GM03348 (cell line): ENCODE measurements at regions not wholly inside any gene's neighbourhood (a gene's known extent, or its start where the extent isn't known, plus 50 kb on each side); places are given as distances from the start of the nearest gene placed in this dataset.

Source experiments
- DNase-seq: peaks from one replicate; pipeline ENCODE4 v3.0.0; 2012; ENCODE audit warnings: low spot score

DNA sequence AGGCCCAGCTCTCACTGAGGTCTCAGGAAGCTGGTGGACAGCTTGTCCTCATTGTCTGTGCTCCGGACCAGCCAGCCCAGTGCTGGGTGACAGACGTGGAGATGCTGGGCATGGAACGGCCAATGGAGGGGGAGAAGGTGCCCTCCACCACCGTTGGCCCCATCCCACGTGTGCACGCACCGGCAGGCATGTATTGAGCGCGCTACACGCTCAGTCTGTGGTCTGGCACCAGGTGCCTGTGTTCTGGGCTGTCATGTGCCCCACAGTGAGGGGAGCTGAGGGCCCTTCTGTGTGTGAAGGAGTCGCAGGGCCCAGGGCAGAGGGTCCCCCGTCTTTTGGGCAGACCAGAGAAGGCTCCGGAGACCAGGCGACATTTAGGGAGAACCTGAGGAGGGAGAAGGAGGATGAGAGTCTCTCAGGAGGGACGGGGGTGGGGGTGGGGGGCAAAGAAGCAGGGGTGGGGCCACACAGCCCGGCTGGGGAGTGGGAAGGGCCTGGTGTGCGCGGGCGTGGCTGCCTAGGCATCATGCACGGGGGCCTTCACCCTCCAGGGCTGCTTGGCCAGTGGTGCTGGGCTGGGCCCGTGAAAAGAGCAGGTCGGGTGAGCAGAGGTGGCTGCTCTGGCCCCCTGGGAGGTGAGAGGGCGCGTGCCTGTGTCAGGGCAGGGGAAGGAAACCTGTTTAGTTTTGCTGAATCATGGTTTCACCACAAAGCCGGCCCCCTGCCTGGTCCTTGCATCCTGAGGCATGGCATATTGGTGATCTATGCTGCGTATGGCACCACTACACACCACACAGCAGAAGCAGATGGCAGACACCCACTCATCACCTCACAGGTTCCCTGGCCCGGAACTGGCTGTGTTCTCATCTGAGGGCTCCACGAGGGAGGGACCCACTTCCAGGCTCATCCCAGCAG is 86.7 kb upstream of the TTC34 start:
- no peak for DNase-seq

DNA sequence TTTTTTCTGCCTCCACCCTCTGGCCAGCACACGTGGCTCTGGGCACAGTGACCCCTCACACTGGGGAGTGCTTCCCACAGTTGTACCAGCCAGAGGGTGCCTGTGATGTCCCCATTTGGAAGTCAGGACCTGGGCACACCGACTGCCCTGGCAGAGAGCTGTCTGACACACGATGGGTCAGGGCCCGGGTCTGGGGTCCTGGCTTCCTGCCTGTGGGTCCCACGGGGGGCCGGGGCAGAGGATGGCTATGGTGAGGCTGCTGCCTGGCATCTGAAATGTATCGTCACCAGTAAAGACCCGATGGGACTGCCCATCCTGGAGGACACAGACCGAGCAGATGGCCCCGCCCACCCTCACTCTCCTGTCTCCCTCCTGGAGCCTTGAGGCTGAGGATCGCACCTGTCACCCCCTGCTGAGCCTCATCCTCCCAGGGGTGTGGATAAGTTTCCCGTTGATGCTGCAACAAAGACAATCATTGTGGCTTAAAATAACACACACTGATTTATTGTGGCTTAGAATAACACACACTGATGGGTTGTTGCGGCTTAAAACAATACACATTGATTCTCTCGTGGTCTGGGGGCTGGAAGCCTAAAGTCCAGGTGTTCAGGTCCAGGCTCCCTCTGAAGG is 88.8 kb upstream of the TTC34 start:
- DNase-seq: no peak

DNA sequence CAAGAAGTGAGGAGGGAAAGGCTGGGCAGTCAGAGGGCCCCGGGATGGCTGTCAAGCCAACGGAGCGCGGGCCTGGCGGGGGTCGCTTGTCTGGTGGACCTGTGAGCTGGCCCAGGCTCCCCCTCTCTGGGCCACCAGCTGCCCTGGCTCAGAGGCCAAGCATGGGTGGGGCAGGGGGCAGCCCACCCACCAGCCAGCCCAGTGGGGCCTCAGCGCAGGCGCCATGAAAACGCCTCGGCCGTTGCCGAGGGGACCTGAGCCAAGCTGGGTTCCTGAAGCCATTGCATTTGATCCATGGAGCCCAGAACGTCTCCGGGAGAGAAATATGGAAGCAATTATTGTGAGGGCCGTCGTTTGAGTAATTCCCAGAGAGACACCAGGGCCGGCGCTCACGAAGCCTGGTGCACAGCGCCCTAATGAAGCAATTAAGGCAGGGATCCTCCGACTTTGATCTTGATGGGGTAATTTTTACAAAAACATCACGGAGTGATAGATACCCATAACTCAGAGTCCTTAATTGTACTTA is 90.5 kb upstream of the TTC34 start:
- DNase-seq: no peak

DNA sequence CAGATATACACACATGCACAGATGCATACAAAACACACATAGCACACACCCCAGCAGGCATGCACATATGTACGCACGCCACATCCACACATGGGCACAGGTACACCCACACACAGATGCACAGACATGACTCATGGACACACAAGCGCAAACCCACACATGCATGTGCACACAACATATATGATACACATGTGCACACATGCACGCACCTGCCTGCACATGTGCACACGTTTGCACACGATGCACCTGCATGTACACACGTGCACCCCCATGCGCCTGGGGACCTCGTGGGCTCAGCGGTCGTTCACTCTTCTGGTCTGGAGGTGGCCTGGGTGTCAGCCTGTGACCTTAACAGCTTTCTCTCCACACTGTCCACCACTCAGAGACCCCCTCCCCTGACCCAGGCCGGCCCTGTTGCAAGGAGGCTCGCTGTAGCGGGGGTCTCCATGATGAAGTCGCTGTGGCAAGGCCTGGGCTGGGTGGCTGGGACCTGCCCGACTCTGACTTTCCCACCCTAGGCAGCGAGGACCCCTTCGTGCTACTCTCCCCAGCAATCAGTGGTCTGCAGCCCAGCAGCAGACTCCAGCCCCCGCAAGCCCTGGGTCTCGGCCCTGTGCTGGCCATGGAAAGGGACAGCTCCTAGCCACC is 92.1 kb upstream of the TTC34 start:
- no peak for DNase-seq

DNA sequence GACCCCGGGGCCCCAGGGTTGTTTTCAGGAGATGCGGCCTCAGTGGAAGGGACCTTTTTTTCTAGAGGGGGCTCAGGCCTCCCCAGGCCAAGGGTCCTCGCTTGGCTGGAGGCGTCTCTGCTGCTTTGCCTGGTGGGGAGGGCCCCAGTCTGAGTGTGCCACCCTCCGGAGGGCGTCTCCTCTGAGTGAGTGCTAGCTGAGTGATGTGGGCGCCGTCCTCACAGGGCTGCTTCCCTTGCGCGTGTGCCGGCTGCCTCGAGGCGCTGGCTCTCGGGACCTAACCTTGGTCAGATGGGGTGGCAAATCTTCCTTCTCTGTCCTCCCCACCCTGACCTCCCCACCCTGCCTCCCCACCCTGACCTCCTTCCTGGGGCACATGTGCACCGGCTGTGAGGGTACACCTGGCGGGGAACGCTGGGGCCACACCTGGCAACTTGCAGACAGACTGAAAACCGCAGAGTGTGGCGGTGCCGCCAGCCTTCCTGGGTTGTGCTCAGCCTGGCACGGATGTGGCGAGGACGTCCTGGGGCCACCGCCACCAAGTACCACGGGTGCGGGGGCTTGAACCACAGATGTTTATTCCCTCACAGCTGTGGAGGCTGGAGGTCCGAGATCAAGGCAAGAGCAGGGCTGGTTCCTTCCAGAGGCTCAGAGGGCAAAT is 93.0 kb upstream of the TTC34 start:
- no peak for DNase-seq

DNA sequence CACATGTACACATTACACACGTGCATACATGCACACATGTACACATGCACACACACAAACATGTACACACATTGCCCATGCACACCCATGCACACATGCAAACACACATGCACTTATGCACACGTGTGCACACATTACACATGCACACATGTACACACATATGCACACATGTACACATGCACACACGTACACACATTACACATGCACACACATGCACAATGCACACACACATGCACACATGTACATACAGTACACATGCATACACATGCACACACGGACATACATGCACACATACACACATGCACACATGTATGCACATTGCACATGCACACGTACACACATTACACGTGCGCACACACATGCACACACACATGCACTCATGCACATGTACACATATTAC is 95.3 kb upstream of the TTC34 start:
- no peak for DNase-seq

DNA sequence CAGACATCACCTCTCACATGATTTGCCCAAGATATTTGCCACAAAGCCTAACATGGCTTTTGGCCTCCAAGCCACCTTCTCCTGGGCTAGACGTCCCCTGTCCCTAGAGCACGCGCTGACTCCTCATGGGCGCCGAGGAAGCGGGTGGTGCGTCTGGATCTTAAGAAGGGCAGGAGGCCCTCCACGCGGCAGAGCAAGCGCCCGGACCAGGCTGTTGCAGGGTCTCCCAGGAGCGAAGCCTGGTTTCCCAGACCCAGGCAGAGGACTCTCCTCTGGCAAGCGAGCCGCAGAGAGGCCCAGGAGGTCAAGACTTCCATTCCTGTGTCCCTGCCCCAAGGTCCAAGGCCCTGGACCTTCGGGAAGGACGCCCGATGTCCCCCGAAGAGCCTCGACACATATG is 101.7 kb upstream of the TTC34 start:
- no peak for DNase-seq

DNA sequence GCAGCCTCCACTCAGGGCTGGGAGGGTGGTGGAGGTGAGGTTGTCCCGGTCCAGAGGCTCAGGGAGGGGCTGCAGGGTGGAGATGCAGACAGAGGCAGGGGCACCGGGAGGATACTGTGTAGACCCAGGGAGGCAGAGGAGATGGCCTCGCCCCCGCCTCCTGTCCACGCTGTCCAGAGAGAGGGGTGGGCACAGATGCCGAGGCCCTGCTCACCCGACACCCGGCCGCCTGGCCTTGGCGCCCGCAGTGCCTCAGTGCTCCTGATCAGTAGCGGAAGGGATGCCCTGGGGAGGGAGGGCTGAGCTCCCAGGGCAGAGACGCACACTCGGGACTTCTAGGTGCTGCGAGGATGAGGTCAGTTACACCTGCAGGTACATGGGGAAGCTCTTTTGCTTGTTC is 102.7 kb upstream of the TTC34 start:
- no peak for DNase-seq

DNA sequence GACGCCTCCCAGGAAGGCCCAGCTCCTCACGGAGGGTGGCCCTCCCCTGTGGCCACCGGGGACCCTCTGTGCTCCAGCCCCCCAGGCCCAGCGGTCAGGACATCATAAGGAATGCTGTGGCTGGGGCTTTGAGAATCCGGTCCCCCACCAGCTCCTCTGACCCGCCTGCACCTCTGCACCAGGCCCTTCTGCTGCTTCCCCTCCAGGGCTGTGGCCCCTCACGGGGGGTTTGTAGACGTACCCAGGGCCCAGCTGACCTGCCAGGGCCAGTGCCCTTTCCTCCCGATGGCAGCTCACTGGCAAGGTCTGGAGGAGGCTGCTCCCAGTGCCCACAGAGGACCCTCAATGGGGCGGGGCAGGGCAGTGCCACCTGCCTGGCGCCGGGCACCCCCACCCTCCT is 103.9 kb upstream of the TTC34 start:
- DNase-seq: no peak

DNA sequence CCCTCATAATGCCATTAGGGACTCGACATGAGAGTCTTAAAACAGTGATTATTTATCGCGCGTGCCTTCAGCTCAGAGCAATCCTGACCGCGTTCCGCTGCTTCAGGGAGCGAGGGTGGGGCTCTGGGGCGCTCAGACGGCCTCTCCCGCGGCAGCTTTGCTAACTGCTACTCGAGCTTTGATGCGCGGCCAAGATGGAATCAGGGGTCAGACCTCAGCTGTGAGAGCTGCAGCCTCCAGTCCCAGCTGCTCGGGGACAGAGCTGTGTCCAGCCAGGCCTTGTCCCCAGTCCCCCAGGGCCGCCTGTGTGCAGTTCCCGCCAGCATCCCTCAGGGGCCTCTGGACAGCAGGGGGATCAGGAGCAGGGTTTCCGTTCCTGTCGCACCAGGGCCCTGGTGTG is 104.6 kb upstream of the TTC34 start:
- DNase-seq: no peak

DNA sequence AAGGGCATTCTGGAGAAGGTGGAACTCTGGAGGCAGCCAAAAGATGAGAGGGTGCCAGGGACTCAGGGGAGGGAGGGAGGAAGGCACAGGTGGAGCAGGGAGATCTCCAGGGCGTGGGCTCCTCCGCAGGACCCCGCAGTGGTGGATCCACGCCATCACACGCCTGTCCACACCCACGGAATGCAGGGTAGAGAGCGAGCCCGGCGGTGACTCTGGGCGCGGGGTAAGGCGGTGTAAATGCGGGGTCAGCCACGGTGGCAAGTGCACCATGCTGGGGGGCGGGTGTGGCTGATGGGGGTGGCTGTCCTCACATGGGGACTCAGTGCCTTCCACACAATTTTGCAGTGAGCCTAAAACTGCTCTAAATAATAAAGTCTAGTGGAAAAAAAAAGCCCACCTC is 105.1 kb upstream of the TTC34 start:
- no peak for DNase-seq

DNA sequence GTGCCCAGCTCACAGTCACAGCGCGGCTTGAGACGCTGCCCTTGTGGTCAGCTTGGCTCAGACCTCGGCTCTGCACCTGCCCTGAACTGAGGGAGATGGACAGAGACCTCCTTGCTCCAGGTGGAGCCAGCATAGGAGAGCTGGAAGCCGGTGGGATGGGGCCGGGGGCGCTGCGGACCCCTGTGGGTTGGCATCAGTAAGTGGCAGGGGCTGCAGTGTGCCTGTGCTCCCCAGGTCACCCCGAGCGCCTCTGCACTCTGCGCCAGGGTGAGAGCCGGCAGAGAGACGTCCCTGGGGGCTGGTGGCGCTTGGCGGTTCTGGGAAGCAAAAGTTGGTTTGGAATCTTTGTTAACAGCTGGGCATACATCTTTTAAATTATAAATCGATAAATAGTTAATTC is 105.6 kb upstream of the TTC34 start:
- no peak for DNase-seq

DNA sequence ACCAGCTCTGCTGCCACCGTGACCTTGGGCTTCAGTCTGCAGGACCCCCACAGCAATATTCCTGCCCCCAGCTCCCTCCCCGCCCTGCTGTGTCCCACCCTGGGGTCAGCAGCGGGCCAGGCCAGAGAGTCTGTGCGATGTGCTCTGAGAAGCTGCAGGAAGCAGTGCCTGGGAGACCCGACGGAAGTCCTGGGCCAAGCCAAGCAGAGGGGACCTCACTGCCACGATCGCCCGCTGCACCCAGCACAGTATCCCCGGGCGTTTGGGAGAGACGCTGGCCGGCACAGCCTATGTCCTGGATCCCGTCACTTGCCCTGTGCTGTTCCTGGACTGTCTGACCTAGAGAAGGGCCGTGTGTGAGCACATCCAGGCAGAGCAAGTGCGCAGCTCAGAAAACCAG is 106.6 kb upstream of the TTC34 start:
- no peak for DNase-seq

DNA sequence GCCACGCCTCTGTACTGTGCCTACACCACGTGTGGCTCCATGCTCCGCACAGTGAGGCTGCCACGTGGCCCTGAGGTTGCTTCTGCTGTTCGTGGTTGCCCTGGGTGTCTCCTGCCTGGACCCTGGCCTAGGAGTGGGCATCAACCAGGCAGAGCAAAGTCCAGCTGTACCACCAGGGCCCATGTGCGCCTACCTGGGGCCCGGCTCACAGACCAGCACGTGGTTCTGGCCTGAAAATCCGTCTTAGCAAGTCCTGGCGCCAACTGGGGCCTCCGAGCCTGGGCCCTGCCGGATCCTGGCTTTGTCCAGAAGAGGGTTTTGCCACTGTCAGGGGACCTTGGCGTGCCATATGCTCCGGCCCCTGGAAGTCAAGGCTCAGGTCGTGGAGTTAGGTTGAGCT is 107.1 kb upstream of the TTC34 start:
- DNase-seq: no peak

DNA sequence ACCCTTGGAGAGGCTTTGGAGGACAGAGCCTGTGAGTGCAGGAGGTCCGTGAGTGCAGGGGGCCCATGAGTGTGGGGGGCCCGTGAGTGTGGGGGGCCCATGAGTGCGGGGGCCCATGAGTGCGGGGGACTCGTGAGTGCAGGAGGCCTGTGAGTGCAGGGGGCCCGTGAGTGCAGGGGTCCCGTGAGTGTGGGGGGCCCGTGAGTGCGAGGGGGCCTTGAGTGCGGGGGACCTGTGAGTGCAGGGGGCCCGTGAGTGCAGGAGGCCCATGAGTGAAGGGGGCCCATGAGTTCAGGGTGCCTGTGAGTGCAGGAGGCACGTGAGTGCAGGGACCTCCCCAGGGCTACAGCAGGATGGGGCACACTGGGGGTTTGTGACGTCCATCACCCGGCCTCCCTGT is 108.3 kb upstream of the TTC34 start:
- no peak for DNase-seq

DNA sequence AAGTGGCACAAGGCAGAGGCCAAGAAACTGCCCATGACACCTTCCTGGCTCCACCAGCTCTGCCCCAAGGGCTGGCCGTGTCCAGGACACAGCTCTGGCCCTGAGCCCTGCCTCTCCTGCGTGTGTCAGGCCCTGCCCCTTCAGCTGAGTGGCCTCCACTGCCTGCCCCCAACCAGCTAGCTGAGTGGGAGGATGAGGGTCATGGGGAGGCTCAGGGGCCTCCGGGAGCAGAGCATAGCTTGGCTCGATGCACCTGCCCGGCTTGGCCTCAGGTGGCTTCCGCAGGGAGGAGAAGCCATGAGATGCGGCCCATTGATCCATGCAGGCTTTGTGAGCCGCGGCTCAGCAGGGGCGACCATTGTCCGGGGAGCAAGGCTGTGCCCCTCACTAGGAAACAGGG is 108.7 kb upstream of the TTC34 start:
- no peak for DNase-seq

DNA sequence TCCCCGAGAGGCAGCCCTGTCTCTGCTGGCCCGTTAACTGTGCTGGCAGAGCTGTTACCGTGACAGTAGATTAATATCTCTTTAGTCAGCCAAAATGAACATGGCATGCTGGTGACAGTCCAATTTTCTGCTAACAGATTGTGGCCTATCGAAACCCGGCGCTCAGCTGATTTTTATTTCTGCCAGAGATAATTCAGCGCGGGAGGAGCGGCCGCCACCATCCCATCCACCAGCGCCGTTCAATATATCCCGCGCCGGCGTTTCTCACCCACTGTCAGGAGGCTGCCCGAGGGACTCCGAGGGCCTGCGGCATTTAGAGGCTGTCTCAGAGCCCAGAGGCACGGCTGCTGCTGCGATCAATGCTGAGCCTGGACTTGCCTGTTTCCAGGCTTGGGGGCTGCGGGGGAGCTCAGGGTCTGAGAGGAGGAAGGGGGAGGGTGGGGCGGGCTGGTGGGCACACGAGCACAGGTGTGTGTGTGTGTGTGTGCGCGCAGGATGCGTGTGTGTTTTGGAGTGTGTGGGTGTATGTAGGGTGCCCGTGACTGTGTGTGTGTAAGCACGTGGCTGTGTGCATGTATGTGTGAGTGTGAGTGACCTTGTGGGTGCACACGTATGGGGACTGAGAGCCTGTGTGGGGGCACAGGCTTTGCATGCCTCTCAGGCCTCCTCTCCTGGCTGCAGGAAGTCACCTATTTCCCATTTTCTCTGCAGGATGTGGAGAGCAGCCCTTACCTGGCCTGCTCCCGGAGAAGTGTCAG is 109.7 kb upstream of the ACTRT2 start:
- DNase-seq: no peak

DNA sequence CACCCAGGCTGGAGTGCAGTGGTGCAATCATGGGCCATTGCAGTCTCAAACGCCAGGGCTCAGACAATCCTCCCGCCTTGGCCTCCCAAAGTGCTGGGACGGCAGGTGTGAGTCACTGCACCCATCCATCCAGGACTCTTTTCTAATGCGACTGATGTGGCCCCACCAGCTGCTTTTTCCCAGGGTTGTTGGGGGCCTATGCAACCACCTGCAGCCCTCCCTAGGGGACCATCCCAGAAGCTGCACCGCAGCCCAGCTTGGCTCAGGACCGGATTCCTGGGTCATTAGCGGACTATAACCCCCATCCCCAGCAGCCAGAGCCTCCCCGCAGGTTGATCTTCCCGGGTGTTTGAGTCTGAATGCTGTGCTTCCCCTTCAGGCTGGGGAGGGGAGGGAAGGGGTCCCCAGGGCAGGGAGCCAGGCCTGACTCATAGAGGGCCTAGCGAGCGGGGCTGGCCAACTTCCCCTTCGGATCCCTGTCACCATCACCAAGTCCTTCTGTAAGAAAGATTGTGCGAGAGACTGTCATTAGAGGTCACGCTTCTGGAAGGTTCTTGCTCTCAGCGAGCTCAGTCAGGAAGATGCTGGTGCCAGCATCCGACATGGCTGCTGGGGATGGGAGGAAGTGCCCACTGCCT is 108.7 kb upstream of the ACTRT2 start:
- no peak for DNase-seq

DNA sequence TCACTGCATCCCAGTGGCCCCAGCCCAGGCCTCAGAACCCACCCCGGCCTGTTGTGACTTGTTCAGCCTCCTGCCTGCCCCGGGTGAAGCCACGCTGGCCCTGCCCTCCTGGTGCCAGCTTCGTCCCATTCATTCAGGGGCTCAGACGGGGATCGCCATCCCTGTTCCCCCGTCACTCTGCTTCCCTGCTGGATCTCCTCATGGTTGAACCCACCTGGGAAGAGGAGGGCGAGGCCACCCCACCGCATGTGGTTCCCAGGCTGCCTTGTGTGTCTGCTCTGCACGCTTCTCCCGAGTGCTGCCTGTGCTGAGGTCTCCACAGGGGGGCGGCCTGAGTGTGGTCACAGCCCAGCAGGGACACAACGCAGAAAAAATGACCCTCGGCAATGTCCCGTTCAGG is 108.2 kb upstream of the ACTRT2 start:
- DNase-seq: no peak

DNA sequence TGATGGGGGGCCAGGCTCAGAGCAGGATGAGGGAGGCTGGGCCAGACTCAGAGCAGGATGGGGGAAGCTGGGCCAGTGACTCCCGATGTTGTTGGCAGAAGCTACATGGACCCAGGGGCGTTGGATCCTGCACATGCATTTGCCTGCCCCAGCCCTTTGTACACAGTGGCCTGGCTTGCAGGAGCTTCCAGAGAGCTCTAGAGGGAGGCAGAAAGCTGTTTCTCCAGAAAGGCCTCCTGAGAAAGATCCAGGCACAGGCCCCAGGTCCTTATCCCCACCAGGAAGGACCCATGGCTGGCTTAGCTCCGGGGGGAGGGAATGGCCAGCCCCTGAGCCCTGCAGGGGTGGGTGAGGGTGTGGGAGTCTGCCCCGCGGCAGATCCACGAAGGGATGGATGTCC is 106.6 kb upstream of the ACTRT2 start:
- no peak for DNase-seq

DNA sequence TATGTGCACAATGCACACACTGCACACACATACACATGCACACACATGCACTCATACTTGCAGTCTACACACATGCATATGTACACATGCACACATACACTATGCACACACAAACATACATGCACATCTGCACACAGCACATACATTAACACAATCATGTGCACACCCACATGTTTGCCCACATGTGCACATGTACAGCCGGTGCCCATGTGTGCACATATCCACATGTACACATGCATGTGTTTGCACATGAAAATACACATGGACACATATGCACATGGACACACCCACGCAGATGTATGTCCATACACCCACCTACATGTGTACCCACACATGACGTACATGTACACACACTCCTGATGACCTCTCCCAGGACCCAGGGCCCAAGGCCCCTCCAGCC is 105.1 kb upstream of the ACTRT2 start:
- no peak for DNase-seq
